HEK293 (cell line): ENCODE measurements at regions not wholly inside any gene's neighbourhood (a gene's known extent, or its start where the extent isn't known, plus 50 kb on each side); places are given as distances from the start of the nearest gene placed in this dataset.
"Not testable (repeated sequence)": the region's sequence is repeated elsewhere in the genome, so short reads cannot be mapped to it uniquely, and the experiment has no call there.

Experiments used
- CTCF ChIP-seq: fragments of 450-650 bp; formaldehyde crosslinking; IDR thresholded peaks from 2 replicates; pipeline ENCODE4 v1.5.1; 2016; ENCODE audit warnings: missing biosample characterization, missing genetic modification characterization
- TSHZ1 ChIP-seq: fragments of 450-650 bp; formaldehyde crosslinking; IDR thresholded peaks from 2 replicates; pipeline ENCODE4 v1.5.1; 2016; ENCODE audit warnings: missing biosample characterization, missing genetic modification characterization, borderline replicate concordance
- ZNF157 ChIP-seq: fragments of 450-650 bp; formaldehyde crosslinking; IDR thresholded peaks from 2 replicates; pipeline ENCODE4 v1.5.1; 2016; ENCODE audit warnings: missing biosample characterization, missing genetic modification characterization
- ZNF629 ChIP-seq: fragments of 450-650 bp; formaldehyde crosslinking; IDR thresholded peaks from 2 replicates; pipeline ENCODE4 v1.5.1; 2017; ENCODE audit warnings: missing biosample characterization, missing genetic modification characterization

- not testable (repeated sequence) for TF ChIP-seq TSHZ1; ZNF157 (tag by site-specific recombination); CTCF (tag by site-specific recombination); ZNF629
Observed at GRCh38 chr21:9073010-9073409, 1448.4 kb upstream of the TPTE start.
